Keratinocyte (primary cell): ENCODE measurements at regions not wholly inside any gene's neighbourhood (a gene's known extent, or its start where the extent isn't known, plus 50 kb on each side); places are given as distances from the start of the nearest gene placed in this dataset.

Source experiments
- DNase-seq: peaks from one replicate; pipeline ENCODE4 v3.0.0-alpha.2; 2011; ENCODE audit warnings: low read depth, missing footprints, low spot score
- FAIRE-seq: peaks from 2 replicates; lab custom pipeline; 2011; peaks lifted over from hg19 to GRCh38; lab: Jason Lieb, UNC
- H2AFZ ChIP-seq: 2 replicates; pipeline ENCODE4 v1.6.0; 2012; ENCODE audit warnings: low read length, control low read depth, inconsistent platforms; ENCODE audit not compliant: control insufficient read depth
- H3K27ac ChIP-seq: 2 replicates; pipeline ENCODE4 v1.5.1; 2011; ENCODE audit warnings: low read length; ENCODE audit not compliant: control insufficient read depth, insufficient read depth
- H3K27me3 ChIP-seq: 3 replicates; pipeline ENCODE4 v1.6.0; 2011; ENCODE audit warnings: low read length; ENCODE audit not compliant: control insufficient read depth, insufficient read depth; ENCODE audit errors: extremely low read depth
- H3K36me3 ChIP-seq, 2 experiments: 2 replicates in 1 of 2; 3 replicates in 1 of 2; pipeline ENCODE4 v1.5.1; 2011; ENCODE audit warnings: low read length in 2 of 2, mild to moderate bottlenecking in 1 of 2; ENCODE audit not compliant: control insufficient read depth in 2 of 2, insufficient read depth in 2 of 2; ENCODE audit errors: extremely low read depth in 1 of 2
- H3K4me1 ChIP-seq: 3 replicates; pipeline ENCODE4 v1.5.1; 2011; ENCODE audit warnings: low read length; ENCODE audit not compliant: control insufficient read depth, insufficient read depth; ENCODE audit errors: extremely low read depth
- H3K4me2 ChIP-seq: 3 replicates; pipeline ENCODE4 v1.6.0; 2011; ENCODE audit warnings: low read depth, low read length; ENCODE audit not compliant: control insufficient read depth, insufficient read depth; ENCODE audit errors: extremely low read depth
- H3K4me3 ChIP-seq, 3 experiments: fragments of 200-600 bp in 1 of 3; sonication (generic) in 1 of 3; 2 replicates in 2 of 3; 3 replicates in 1 of 3; pipeline ENCODE4 v1.5.1; 2011 to 2016; ENCODE audit warnings: low read length in 3 of 3, mild to moderate bottlenecking in 3 of 3, control low read depth in 2 of 3, inconsistent platforms in 1 of 3, low read depth in 1 of 3, mixed read lengths in 1 of 3, mixed run types in 1 of 3, moderate library complexity in 1 of 3; ENCODE audit not compliant: control insufficient read depth in 2 of 3, insufficient read depth in 2 of 3; ENCODE audit errors: extremely low read depth in 1 of 3
- H3K79me2 ChIP-seq: 2 replicates; pipeline ENCODE4 v1.6.0; 2012; ENCODE audit warnings: low read length; ENCODE audit not compliant: control insufficient read depth, insufficient read depth
- H3K9ac ChIP-seq: 3 replicates; pipeline ENCODE4 v1.6.0; 2011; ENCODE audit warnings: low read length; ENCODE audit not compliant: control insufficient read depth, insufficient read depth; ENCODE audit errors: extremely low read depth
- H3K9me1 ChIP-seq: 3 replicates; pipeline ENCODE4 v1.6.0; 2011; ENCODE audit warnings: low read length; ENCODE audit not compliant: control insufficient read depth, insufficient read depth; ENCODE audit errors: extremely low read depth
- H3K9me3 ChIP-seq: 2 replicates; pipeline ENCODE4 v1.5.1; 2012; ENCODE audit warnings: low read depth, low read length; ENCODE audit not compliant: control insufficient read depth
- H4K20me1 ChIP-seq: 3 replicates; pipeline ENCODE4 v1.6.0; 2011; ENCODE audit warnings: low read length; ENCODE audit not compliant: control insufficient read depth, insufficient read depth; ENCODE audit errors: extremely low read depth
- CTCF ChIP-seq, 3 experiments: IDR thresholded peaks in 1 of 3; conservative IDR thresholded peaks in 1 of 3; optimal IDR thresholded peaks in 1 of 3; 2 replicates in 2 of 3; 3 replicates in 1 of 3; pipeline versions ENCODE3 to v1.5.1; 2011; ENCODE audit warnings: low read length in 3 of 3, mild to moderate bottlenecking in 3 of 3, moderate library complexity in 2 of 3, control low read depth in 1 of 3, inconsistent platforms in 1 of 3; ENCODE audit not compliant: insufficient read depth in 2 of 3; ENCODE audit errors: extremely low read depth in 1 of 3
- EZH2 ChIP-seq: IDR thresholded peaks from one replicate; pipeline ENCODE4 v1.6.1; 2012; ENCODE audit warnings: inconsistent platforms, mild to moderate bottlenecking, low read length, moderate library complexity
- dilution Hi-C: fragments of 300-500 bp; cut with MboI; formaldehyde crosslinking; loops from one replicate; pipeline ENCODE4 v1.7.0; 2020; ENCODE audit warnings: low sequenced_read_pairs; ENCODE audit not compliant: extremely low pct_ligation_motif_present

GRCh38 chr4:126859314-126859713 lies 773.4 kb upstream of the INTU start:
- Histone ChIP-seq H3K9ac (no peak overlapping the region), H3K4me3 (no peak overlapping the region), H3K4me2 (no peak overlapping the region), H4K20me1 (no peaks in the 10 kb centered on the region), H3K27ac (no peak overlapping the region), H2AFZ (no peak overlapping the region), H3K27me3 (no peaks in the 10 kb centered on the region), H3K36me3 (no peaks in the 10 kb centered on the region), H3K4me1 (no peaks in the 10 kb centered on the region), H3K9me3 (no peaks in the 10 kb centered on the region), H3K9me1 (no peaks in the 10 kb centered on the region), H3K79me2 (no peaks in the 10 kb centered on the region)
- DNase-seq (no peak), FAIRE-seq (no peak)
- dilution Hi-C loops, result no loop called here
- TF ChIP-seq CTCF (optimal IDR thresholded peaks at IDR 0.05 in 1 of 3, IDR thresholded peaks at IDR 0.05 in 1 of 3, conservative IDR thresholded peaks at IDR 0.05 in 1 of 3; ENCODE audit: extremely low read depth in 1 of 3, insufficient read depth in 2 of 3, low read length in 3 of 3), result no peak
- TF ChIP-seq EZH2, result no peak

- no peak for TF ChIP-seq EZH2
- H3K9me1 ChIP-seq, result no peaks in the 10 kb centered on the region
- H2AFZ ChIP-seq, result no peak overlapping the region
- H3K4me1 ChIP-seq, result no peaks in the 10 kb centered on the region
- H3K4me3 ChIP-seq, result no peak overlapping the region
- DNase-seq (no peak), FAIRE-seq (no peak)
- no peaks in the 10 kb centered on the region for H4K20me1 ChIP-seq
- no peaks in the 10 kb centered on the region for H3K9me3 ChIP-seq
- no peaks in the 10 kb centered on the region for H3K79me2 ChIP-seq
- no peak overlapping the region for H3K9ac ChIP-seq
- H3K27me3 ChIP-seq, result no peaks in the 10 kb centered on the region
- dilution Hi-C loops, result no loop called here
- no peak overlapping the region for H3K4me2 ChIP-seq
- no peak overlapping the region for H3K27ac ChIP-seq
- H3K36me3 ChIP-seq, result no peaks in the 10 kb centered on the region
These were observed 772.9 kb upstream of the INTU start for GRCh38 chr4:126859872-126860271.

- Histone ChIP-seq H2AFZ (no peak overlapping the region), H3K4me1 (no peaks in the 10 kb centered on the region), H4K20me1 (no peaks in the 10 kb centered on the region), H3K27ac (no peak overlapping the region), H3K79me2 (no peaks in the 10 kb centered on the region), H3K9me1 (no peaks in the 10 kb centered on the region), H3K9me3 (no peaks in the 10 kb centered on the region), H3K4me3 (no peak overlapping the region), H3K27me3 (no peaks in the 10 kb centered on the region), H3K36me3 (no peaks in the 10 kb centered on the region), H3K4me2 (no peak overlapping the region), H3K9ac (no peak overlapping the region)
- dilution Hi-C loops, result no loop called here
- FAIRE-seq (no peak), DNase-seq (no peak)
- no peak for TF ChIP-seq CTCF (optimal IDR thresholded peaks at IDR 0.05 in 1 of 3, IDR thresholded peaks at IDR 0.05 in 1 of 3, conservative IDR thresholded peaks at IDR 0.05 in 1 of 3; ENCODE audit: extremely low read depth in 1 of 3, insufficient read depth in 2 of 3, low read length in 3 of 3)
- no peak for TF ChIP-seq EZH2
These were observed 772.4 kb upstream of the INTU start for GRCh38 chr4:126860308-126860707.
